SU-DHL-6 (cell line): ENCODE measurements at regions not wholly inside any gene's neighbourhood (a gene's known extent, or its start where the extent isn't known, plus 50 kb on each side); places are given as distances from the start of the nearest gene placed in this dataset.

Source experiments
- H2AFZ ChIP-seq: fragments of 200-600 bp; sonication (generic); 2 replicates; pipeline ENCODE4 v1.6.1; 2014; ENCODE audit warnings: low read depth, mild to moderate bottlenecking, moderate library complexity, mixed read lengths, antibody characterized with exemption, low read length; ENCODE audit not compliant: severe bottlenecking
- H3F3A ChIP-seq: fragments of 200-600 bp; shearing (Covaris generic); 2 replicates; pipeline ENCODE4 v1.6.0; 2016; ENCODE audit warnings: antibody characterized with exemption, mild to moderate bottlenecking; ENCODE audit not compliant: insufficient read depth
- H3K27ac ChIP-seq: fragments of 200-600 bp; sonication (generic); 2 replicates; pipeline ENCODE4 v1.5.1; 2016; ENCODE audit warnings: low read depth, mild to moderate bottlenecking, low read length, moderate library complexity, mixed read lengths
- H3K27me3 ChIP-seq: fragments of 200-600 bp; sonication (generic), shearing (Covaris generic); 2 replicates; pipeline ENCODE4 v1.6.0; 2014; ENCODE audit warnings: mild to moderate bottlenecking, low read length
- H3K36me3 ChIP-seq: fragments of 200-600 bp; sonication (generic); 2 replicates; pipeline ENCODE4 v1.6.1; 2014; ENCODE audit warnings: mild to moderate bottlenecking, low read length, mixed read lengths
- H3K4me2 ChIP-seq: fragments of 300-600, 200-600 bp; shearing (Covaris generic), sonication (generic); 2 replicates; pipeline ENCODE4 v1.6.0; 2014; ENCODE audit warnings: low read length, low read depth, mild to moderate bottlenecking; ENCODE audit not compliant: poor library complexity, severe bottlenecking
- H3K4me3 ChIP-seq: fragments of 200-600 bp; sonication (generic); 2 replicates; pipeline ENCODE4 v1.5.1; 2014; ENCODE audit warnings: antibody characterized with exemption, low read length, mild to moderate bottlenecking, mixed read lengths; ENCODE audit not compliant: insufficient read depth, poor library complexity, severe bottlenecking
- H3K79me2 ChIP-seq: fragments of 200-600 bp; sonication (generic); 2 replicates; pipeline ENCODE4 v1.6.1; 2014; ENCODE audit warnings: mild to moderate bottlenecking, low read length, moderate library complexity; ENCODE audit not compliant: insufficient read depth
- H3K9ac ChIP-seq: fragments of 200-600 bp; sonication (generic); 2 replicates; pipeline ENCODE4 v1.7.0; 2014; ENCODE audit warnings: mild to moderate bottlenecking, low read length
- H3K9me2 ChIP-seq: fragments of 200-600 bp; sonication (generic); replicated peaks from 2 replicates; pipeline ENCODE4 v1.6.1; 2014; ENCODE audit warnings: low read length; ENCODE audit not compliant: insufficient read depth
- H3K9me3 ChIP-seq: fragments of 200-600 bp; sonication (generic); 2 replicates; pipeline ENCODE4 v1.6.1; 2014; ENCODE audit warnings: low read length, mixed read lengths; ENCODE audit not compliant: insufficient read depth
- H4K20me1 ChIP-seq: fragments of 200-600 bp; sonication (generic); 2 replicates; pipeline ENCODE4 v1.6.1; 2014; ENCODE audit warnings: low read depth, mild to moderate bottlenecking, antibody characterized with exemption, low read length, moderate library complexity, mixed read lengths
- CTCF ChIP-seq: fragments of 200-600 bp; sonication (generic); IDR thresholded peaks from one replicate; pipeline ENCODE4 v1.5.1; 2017; ENCODE audit warnings: antibody characterized with exemption, mild to moderate bottlenecking, low read length, moderate library complexity; ENCODE audit not compliant: insufficient read depth, poor library complexity, severe bottlenecking
- EZH2phosphoT487 ChIP-seq: fragments of 200-600 bp; sonication (generic), shearing (Covaris generic); conservative IDR thresholded peaks from 2 replicates; pipeline ENCODE4 v1.6.1; 2018; ENCODE audit warnings: mild to moderate bottlenecking, antibody characterized with exemption, low read length, moderate library complexity, mixed read lengths

GRCh38 chr14:36065831-36066230 lies 110.7 kb downstream of the PTCSC3 start:
- Histone ChIP-seq H3K27ac (no peak overlapping the region), H4K20me1 (no peaks in the 10 kb centered on the region), H3K27me3 (no peaks in the 10 kb centered on the region), H3K9me3 (no peaks in the 10 kb centered on the region), H3K4me2 (no peak overlapping the region), H3K9ac (no peak overlapping the region), H3K4me3 (no peak overlapping the region), H3F3A (no peaks in the 10 kb centered on the region), H3K36me3 (no peaks in the 10 kb centered on the region), H2AFZ (no peak overlapping the region), H3K9me2 (no peaks in the 10 kb centered on the region), H3K79me2 (no peaks in the 10 kb centered on the region)
- TF ChIP-seq CTCF: no peak
- TF ChIP-seq EZH2phosphoT487: no peak

DNA sequence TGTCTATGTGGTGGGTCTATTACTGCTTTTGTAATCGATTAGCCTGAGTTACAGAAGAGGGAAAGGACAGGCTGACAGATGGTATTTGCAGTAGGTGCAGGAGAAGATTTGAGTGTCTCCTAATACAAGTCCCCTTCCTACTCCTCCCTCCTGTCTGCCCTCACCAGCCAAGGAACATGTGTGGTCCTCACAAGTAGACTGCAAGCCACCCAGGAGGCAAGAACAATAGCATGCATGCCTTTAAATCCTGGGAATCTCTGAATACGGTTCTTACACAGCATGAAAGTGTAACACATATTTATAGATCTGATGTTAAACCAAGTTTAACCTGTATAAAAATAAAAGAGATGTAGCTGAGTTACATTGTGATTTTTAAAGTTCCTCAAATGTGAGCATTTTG lies 117.0 kb downstream of the PTCSC3 start:
- Histone ChIP-seq H3F3A (no peaks in the 10 kb centered on the region), H4K20me1 (no peaks in the 10 kb centered on the region), H3K36me3 (no peaks in the 10 kb centered on the region), H3K27ac (no peak overlapping the region), H2AFZ (no peak overlapping the region), H3K79me2 (no peaks in the 10 kb centered on the region), H3K9ac (no peak overlapping the region), H3K4me2 (no peak overlapping the region), H3K9me3 (no peaks in the 10 kb centered on the region), H3K9me2 (no peaks in the 10 kb centered on the region), H3K27me3 (no peaks in the 10 kb centered on the region), H3K4me3 (no peak overlapping the region)
- TF ChIP-seq EZH2phosphoT487 (no peak), CTCF (no peak)

DNA sequence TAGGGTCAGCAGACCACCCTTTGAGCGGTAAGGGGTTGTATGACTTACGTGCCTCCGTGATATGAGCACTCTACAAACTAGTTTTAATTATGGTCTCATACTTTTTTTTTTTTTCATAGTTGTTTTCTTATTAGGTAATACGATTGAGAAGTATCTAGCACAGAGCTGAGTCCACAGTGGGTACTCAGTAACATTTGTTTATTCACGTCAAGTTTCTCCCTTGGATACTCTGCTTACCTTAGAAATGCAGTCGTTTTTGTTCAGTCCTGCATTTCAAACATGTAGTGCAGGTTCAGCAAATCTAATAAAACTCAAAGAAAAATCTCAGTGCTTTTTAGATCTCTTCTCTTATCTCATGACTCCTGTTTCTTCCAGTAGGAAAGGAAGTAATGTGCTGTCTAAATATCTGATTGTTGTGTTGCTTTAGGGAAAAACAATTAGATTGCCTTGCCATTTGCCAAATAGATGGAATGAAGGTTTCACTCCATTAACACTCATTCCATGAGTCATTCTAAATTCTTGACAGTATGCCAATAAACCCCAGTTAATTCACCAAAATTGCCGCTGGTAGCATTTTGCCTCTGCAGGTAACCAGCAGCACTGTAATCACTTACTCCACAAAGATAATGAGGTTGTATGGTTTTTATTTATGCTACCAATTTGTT lies 118.9 kb downstream of the PTCSC3 start:
- H3K36me3 ChIP-seq: no peaks in the 10 kb centered on the region
- H2AFZ ChIP-seq: no peak overlapping the region
- H3F3A ChIP-seq: no peaks in the 10 kb centered on the region
- no peaks in the 10 kb centered on the region for H3K9me2 ChIP-seq
- H4K20me1 ChIP-seq: no peaks in the 10 kb centered on the region
- no peaks in the 10 kb centered on the region for H3K79me2 ChIP-seq
- no peak overlapping the region for H3K4me2 ChIP-seq
- no peak overlapping the region for H3K9ac ChIP-seq
- H3K27ac ChIP-seq: no peak overlapping the region
- no peaks in the 10 kb centered on the region for H3K9me3 ChIP-seq
- H3K27me3 ChIP-seq: no peaks in the 10 kb centered on the region
- H3K4me3 ChIP-seq: no peak overlapping the region
- no peak for TF ChIP-seq CTCF
- no peak for TF ChIP-seq EZH2phosphoT487
